Frontal cortex (tissue), 3 donors: ENCODE measurements at regions not wholly inside any gene's neighbourhood (a gene's known extent, or its start where the extent isn't known, plus 50 kb on each side); places are given as distances from the start of the nearest gene placed in this dataset.

ENCODE experiments used
- DNase-seq, 2 donors: peaks; one replicate each; pipeline ENCODE4 v3.0.0; 2012; ENCODE audit warnings: low spot score in 2 of 2
- FAIRE-seq: peaks from 2 replicates; lab custom pipeline; 2012; peaks lifted over from hg19 to GRCh38; lab: Jason Lieb, UNC
- donor health status: control.
- donor health status: control.
- donor health status: control.

GRCh38 chr13:38590230-38590629, 96.6 kb upstream of the FREM2 start:
- DNase-seq = no peak
- FAIRE-seq = no peak

- FAIRE-seq = no peak
- no peak for DNase-seq
Observed at GRCh38 chr13:38590796-38591507, 95.9 kb upstream of the FREM2 start.

- FAIRE-seq (no peak), DNase-seq (no peak)
Observed at GRCh38 chr13:38602266-38602665, 84.6 kb upstream of the FREM2 start.

- no peak for FAIRE-seq
- no peak for DNase-seq
Observed at GRCh38 chr13:38606699-38607535, 80.0 kb upstream of the FREM2 start.

GRCh38 chr13:38617936-38618335, 68.9 kb upstream of the FREM2 start:
- FAIRE-seq = no peak
- DNase-seq = no peak

GRCh38 chr13:38618336-38618735, 68.5 kb upstream of the FREM2 start:
- FAIRE-seq = no peak

GRCh38 chr13:38618881-38619280, 68.0 kb upstream of the FREM2 start:
- no peak for DNase-seq
- FAIRE-seq = no peak

More at GRCh38 chr13:38618336-38618735, 68.5 kb upstream of the FREM2 start:
- DNase-seq = no peak

- DNase-seq (no peak), FAIRE-seq (no peak)
Observed at GRCh38 chr13:38620876-38621275, 66.0 kb upstream of the FREM2 start.

GRCh38 chr13:38624822-38625221, 62.1 kb upstream of the FREM2 start:
- DNase-seq (no peak), FAIRE-seq (no peak)

GRCh38 chr13:38628554-38628953, 58.3 kb upstream of the FREM2 start:
- FAIRE-seq (no peak), DNase-seq (no peak)

GRCh38 chr13:38630780-38631179, 56.1 kb upstream of the FREM2 start:
- FAIRE-seq (no peak), DNase-seq (no peak)

GRCh38 chr13:38635030-38635429, 51.8 kb upstream of the FREM2 start:
- FAIRE-seq (no peak), DNase-seq (no peak)

GRCh38 chr13:38636073-38636472, 50.8 kb upstream of the FREM2 start:
- FAIRE-seq (no peak), DNase-seq (no peak)

GRCh38 chr13:38636761-38637160, 50.1 kb upstream of the FREM2 start:
- FAIRE-seq = no peak
- no peak for DNase-seq
